ENCODE measurements at regions not wholly inside any gene's neighbourhood (a gene's known extent, or its start where the extent isn't known, plus 50 kb on each side); places are given as distances from the start of the nearest gene placed in this dataset.

DNA sequence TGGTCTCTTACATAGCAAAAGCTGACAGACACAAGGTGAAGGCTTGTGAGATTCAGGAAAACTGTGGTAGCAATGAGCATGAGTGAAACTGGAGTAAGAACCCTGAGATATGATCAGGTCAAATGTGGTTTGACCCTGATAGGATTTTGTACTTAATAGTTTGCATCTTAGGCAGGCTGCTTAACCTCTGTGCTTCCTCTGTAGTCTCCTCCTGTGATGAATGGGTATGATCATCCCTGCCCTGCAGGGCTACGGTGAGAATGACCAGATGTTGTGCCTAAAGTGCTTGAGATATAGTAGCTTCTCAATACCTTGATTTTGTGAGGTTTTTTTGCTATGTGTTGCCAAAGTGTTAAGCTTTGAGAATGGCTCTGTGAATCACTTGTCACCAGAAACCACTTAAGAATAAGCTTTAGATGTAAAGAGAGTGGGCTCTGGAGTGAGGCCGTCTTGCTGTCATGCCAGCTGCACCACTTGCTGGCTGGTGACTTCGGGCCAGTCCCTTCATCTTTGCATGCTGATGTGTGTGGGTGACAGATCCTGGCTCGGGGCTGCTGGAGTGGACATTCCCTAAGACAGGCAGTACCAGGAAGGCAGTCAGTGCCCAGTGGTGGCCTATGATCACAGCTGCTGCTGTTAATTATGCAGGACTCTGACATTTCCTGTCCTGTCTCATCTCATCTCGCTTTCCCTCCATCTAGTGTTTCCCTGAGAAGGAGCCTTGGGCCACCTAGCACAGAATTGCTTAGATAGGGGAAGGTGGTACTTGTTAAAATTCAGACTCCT, 254.7 kb downstream of the NFATC2 start:
- no peak for TF ChIP-seq CTCF (conservative IDR thresholded peaks at IDR 0.05)
- no peak for TF ChIP-seq ZFX (IDR thresholded peaks at IDR 0.05)
- H3K27ac ChIP-seq, result no peak overlapping the region

DNA sequence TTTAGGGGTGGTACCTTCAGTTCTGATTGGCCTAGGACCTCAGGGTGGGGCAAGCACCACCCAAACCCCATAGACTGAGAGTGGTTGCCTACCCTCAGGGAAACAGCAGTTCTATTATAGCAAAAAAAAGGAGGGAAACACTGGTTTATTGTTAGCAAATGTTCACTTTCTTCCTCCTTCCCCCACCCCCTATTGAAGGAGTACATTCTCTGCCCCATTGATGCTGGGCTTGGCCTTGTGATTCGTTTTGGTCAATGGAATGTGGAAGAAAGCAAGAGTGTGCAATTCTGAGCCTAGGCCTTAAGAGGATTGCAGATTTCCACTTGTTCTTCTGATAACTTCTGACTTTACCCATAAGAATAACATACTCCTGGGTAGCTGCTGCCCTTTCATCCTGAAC, 255.8 kb downstream of the NFATC2 start:
- no peak overlapping the region for H3K27ac ChIP-seq
- no peak for TF ChIP-seq ZFX (IDR thresholded peaks at IDR 0.05)
- TF ChIP-seq CTCF (conservative IDR thresholded peaks at IDR 0.05), result no peak

GRCh38 chr20:51285684-51286083, 256.8 kb downstream of the NFATC2 start:
- no peak for TF ChIP-seq CTCF (conservative IDR thresholded peaks at IDR 0.05)
- TF ChIP-seq ZFX (IDR thresholded peaks at IDR 0.05), result no peak
- no peak overlapping the region for H3K27ac ChIP-seq

DNA sequence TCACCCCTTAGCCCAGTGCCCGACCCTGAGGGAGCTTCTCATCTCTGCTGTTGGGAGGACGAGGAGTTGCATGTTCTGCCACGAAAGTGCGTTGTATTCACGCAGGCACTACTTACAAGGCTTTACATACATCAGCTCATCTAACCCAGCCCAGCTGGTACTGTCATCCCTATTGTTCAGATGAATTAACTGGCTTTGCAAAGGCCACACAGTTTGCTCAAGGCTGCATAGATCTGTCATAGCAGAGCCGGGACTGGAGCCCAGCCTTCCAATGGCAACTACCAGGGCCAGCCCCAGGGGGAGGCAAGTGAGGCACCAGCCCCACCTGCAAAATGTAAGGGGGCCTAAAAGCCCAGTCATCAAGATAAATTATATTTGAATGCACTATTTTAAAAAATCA, 257.6 kb downstream of the NFATC2 start:
- no peak overlapping the region for H3K27ac ChIP-seq
- no peak for TF ChIP-seq CTCF (conservative IDR thresholded peaks at IDR 0.05)
- TF ChIP-seq ZFX (IDR thresholded peaks at IDR 0.05), result no peak

DNA sequence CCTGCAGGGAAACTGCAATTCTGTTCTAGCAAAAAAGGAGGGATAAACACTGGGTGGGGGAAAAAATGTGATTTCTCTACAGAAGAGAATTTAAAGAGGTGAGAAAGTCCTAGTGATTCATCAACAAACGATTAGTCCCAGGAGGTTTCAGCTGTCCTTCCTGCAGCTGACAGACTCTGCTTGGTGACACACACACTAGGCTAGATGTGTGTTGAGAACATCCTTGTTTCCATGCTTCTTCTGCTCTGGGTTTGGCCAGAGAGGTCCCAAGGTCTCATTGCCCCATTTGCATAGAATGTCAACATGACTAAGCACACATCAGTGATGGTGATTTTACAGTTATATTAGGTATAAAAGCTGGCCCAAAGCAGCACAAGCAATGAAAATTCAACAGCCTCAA, 258.3 kb downstream of the NFATC2 start:
- no peak for TF ChIP-seq ZFX (IDR thresholded peaks at IDR 0.05)
- no peak for TF ChIP-seq CTCF (conservative IDR thresholded peaks at IDR 0.05)
- H3K27ac ChIP-seq, result no peak overlapping the region

DNA sequence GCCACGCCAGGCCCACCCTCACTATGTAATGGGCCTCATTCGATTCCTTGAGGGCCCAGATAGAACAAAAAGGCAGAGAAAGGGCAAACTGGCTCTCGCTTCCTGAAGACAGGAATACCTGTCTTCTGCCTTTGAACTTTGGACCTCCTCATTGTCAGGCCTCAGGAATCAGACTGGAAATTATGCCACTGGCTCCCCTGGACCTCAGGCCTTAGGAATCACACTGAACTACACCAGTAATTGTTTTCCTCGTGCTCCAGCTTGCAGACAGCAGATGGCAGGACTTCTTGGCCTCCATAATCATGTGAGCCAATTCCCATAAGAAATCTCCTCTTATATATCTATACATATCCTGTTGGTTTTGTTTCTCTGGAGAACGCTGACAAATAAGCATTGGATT, 258.6 kb upstream of the KCNG1 start:
- TF ChIP-seq CTCF (conservative IDR thresholded peaks at IDR 0.05) (no peak), ZFX (IDR thresholded peaks at IDR 0.05) (no peak)
- no peak overlapping the region for H3K27ac ChIP-seq

GRCh38 chr20:51280047-51280446, 257.1 kb upstream of the KCNG1 start:
- TF ChIP-seq ZFX (IDR thresholded peaks at IDR 0.05) (no peak), CTCF (conservative IDR thresholded peaks at IDR 0.05) (no peak)
- H3K27ac ChIP-seq, result no peak overlapping the region

All from C4-2B (cell line).